BJ (cell line): ENCODE measurements at regions not wholly inside any gene's neighbourhood (a gene's known extent, or its start where the extent isn't known, plus 50 kb on each side); places are given as distances from the start of the nearest gene placed in this dataset.
"Not testable (repeated sequence)": the region's sequence is repeated elsewhere in the genome, so short reads cannot be mapped to it uniquely, and the experiment has no call there.

ENCODE experiments used
- CTCF ChIA-PET: fragments of 350-600 bp; formaldehyde crosslinking; extraction: SDS; loops from one replicate; lab custom pipeline; 2021; ENCODE audit warnings: antibody characterized with exemption, inconsistent platforms; lab: Yijun Ruan, JAX
- POLR2A ChIA-PET: fragments of 300-600 bp; sonication (Branson Sonifier 250); formaldehyde crosslinking; extraction: SDS; loops from one replicate; lab custom pipeline; 2021; ENCODE audit warnings: antibody characterized with exemption; lab: Charles Lee
- DNase-seq: peaks from one replicate; pipeline ENCODE4 v3.0.0-alpha.2; 2011; ENCODE audit warnings: low read depth
- H3K27me3 ChIP-seq: 2 replicates; pipeline ENCODE4 v1.6.0; 2011; ENCODE audit warnings: low read length; ENCODE audit not compliant: control insufficient read depth, insufficient read depth
- H3K36me3 ChIP-seq: 2 replicates; pipeline ENCODE4 v1.5.1; 2011; ENCODE audit warnings: low read length; ENCODE audit not compliant: control insufficient read depth, insufficient read depth
- H3K4me3 ChIP-seq: 2 replicates; pipeline ENCODE4 v1.5.1; 2011; ENCODE audit warnings: low read depth, mild to moderate bottlenecking, control low read depth, low read length

GRCh38 chr15:21068917-21069316 is 202.8 kb upstream of the POTEB2 start:
- H3K36me3 ChIP-seq, H3K4me3 ChIP-seq, DNase-seq, POLR2A ChIA-PET, CTCF ChIA-PET, H3K27me3 ChIP-seq: not testable (repeated sequence)

DNA sequence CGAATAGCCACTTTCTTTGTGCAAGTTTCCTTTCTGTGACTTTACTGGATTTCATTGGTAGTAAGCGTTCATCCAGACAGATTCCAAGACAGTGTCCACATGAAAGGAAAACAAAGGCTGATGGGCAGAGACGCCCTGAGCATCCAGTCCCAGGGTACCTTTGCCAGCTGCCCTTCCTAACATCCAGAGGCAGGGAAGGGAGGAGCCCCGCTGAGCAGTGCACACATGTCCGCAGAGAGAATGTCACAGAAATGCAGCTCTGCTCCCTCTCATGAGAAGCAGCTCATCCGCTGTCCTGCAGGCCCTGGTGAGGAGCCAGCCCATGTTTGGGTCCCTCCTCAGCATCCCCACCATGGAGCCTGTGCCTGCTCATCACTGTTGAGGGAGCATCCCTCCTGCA is 197.4 kb upstream of the POTEB2 start:
- DNase-seq, H3K27me3 ChIP-seq, H3K36me3 ChIP-seq, CTCF ChIA-PET, POLR2A ChIA-PET, H3K4me3 ChIP-seq: not testable (repeated sequence)

DNA sequence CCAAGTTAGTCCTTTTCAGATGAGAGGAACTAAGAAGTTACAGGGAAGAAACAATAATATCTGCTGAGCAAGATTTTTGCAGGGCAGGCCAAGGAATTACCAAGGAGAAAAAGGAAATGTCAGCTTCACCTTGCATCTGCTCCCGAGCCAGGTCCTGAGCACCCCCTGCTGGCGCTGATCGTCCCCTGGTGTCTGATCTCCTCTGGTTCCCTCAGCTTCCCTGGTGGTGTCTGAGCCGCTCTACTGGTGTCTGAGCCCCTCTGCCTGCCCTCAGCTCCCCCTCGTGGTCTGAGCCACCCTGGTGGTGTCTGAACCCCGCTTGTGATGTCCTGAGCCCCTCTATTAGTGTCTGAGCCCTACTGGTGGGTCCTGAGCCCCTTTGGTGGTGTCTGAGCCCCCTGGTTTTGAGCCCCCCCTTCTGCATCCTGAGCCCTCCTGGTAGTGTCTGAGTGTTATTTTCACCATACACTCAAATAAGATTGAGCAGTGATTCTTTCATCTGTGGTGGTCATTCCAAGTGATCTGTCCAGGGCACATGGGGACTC is 196.6 kb upstream of the POTEB2 start:
- CTCF ChIA-PET, H3K4me3 ChIP-seq, H3K27me3 ChIP-seq, H3K36me3 ChIP-seq, DNase-seq, POLR2A ChIA-PET: not testable (repeated sequence)

DNA sequence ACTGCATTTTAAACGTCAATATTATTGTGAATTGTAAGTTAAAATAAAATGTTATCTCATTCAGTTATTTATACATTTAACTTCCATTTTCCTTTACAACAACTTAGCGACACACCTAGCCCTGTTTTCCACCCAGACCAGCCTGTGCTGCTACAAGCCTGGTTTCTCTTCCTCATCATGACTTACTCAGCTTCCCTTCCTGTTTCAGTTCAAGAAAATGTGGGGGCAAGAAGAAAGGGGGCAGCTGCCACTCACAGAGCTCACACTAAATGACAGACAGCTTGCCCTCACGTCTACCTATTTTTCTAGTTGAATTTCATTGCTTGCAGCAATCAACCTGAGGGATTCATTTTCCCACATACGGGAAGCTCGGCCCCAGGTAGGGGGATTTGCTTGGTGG is 185.8 kb upstream of the POTEB2 start:
- not testable (repeated sequence) for H3K27me3 ChIP-seq

GRCh38 chr15:21031703-21032102 is 165.6 kb upstream of the POTEB2 start:
- H3K27me3 ChIP-seq, CTCF ChIA-PET, DNase-seq, H3K4me3 ChIP-seq, H3K36me3 ChIP-seq, POLR2A ChIA-PET: not testable (repeated sequence)

More for the DNA sequence above, 185.8 kb upstream of the POTEB2 start:
- H3K4me3 ChIP-seq, POLR2A ChIA-PET, CTCF ChIA-PET, H3K36me3 ChIP-seq, DNase-seq: not testable (repeated sequence)

GRCh38 chr15:21029001-21029400 is 162.9 kb upstream of the POTEB2 start:
- CTCF ChIA-PET, H3K27me3 ChIP-seq, DNase-seq, POLR2A ChIA-PET, H3K36me3 ChIP-seq, H3K4me3 ChIP-seq: not testable (repeated sequence)

- H3K4me3 ChIP-seq, CTCF ChIA-PET, H3K27me3 ChIP-seq, DNase-seq, H3K36me3 ChIP-seq, POLR2A ChIA-PET: not testable (repeated sequence)
These were observed 161.8 kb upstream of the POTEB2 start for GRCh38 chr15:21027942-21028341.

DNA sequence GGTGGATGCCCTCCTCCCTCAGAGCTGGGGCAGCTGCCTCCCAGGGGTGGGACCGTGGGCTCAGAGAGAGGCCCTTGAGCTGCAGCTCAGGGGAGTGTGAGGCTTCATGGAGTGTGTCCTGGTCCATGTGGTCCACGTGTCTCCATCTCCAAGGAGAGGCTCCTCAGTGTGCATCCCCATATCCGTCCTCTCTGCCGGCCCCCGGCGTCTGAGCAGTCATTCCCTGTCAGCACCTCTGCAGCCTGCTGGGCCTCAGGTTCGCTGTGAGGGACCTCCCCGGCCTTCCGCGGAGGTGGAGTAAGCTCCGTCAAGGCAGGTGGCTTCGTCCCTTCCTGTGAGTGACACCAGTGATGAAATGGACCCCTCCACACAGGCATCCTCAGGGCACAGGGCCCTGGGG is 160.7 kb upstream of the POTEB2 start:
- POLR2A ChIA-PET, H3K4me3 ChIP-seq, H3K36me3 ChIP-seq, CTCF ChIA-PET, H3K27me3 ChIP-seq, DNase-seq: not testable (repeated sequence)

DNA sequence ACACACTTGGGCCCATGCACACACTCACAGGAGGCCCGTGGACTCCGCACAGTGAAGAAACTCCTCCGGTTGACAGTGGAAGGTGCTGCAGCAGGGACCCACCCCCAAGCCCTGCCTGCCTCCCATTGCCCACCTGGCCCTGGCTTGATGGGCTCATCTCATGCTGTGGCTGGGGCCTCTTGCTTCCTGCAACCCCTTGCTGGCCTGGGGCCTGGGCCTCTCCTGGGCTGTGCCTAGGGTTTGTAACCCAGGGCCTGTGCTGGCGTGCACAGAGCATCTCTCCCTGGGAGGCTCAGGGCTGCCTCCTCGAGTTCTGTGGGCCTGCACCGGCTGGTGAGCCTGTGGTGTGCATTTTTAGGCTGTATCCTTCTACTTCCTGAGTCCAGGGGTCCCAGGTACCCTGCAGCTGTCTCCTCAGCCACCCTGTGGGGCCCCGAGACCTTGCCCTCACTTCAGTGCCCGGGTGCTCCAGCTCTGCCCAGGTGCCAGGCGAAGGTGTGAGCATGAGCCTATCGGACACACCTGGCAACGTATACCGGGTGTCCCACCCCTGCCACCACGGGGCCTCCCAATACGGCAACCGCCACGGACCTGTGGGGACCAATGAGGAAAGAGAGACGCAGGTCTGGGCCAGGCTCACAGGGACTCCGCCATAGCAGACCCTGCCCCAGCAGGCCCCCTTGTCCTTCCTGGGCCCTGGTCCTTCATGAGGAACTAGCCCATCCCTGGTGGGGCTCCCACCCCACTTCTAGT is 158.3 kb upstream of the POTEB2 start:
- POLR2A ChIA-PET, DNase-seq: not testable (repeated sequence)

DNA sequence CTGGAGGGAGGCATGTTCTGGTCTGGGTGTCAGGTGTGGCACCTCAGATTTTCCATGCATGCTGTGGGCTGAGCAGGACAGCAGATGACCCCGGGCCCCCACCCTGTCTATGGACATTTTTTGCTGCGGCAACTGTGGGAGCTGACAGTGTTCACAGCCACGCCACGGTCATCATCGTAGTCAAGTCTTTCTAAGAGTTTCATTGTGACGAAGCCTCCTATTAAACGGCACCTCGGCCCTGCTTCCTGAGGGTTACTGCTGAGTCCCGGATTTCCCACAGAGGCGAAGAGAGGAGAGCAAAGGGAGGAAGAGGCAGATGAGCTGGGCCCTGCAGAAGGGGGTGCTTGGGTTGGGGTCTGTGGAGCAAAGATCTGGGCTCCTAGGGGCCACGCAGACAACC is 152.1 kb upstream of the POTEB2 start:
- H3K27me3 ChIP-seq, H3K36me3 ChIP-seq, CTCF ChIA-PET, H3K4me3 ChIP-seq, POLR2A ChIA-PET, DNase-seq: not testable (repeated sequence)

More for the DNA sequence above, 158.3 kb upstream of the POTEB2 start:
- H3K36me3 ChIP-seq, CTCF ChIA-PET, H3K27me3 ChIP-seq, H3K4me3 ChIP-seq: not testable (repeated sequence)

- DNase-seq, POLR2A ChIA-PET, H3K4me3 ChIP-seq, H3K36me3 ChIP-seq, CTCF ChIA-PET, H3K27me3 ChIP-seq: not testable (repeated sequence)
These were observed 151.2 kb upstream of the POTEB2 start for GRCh38 chr15:21017326-21017725.

- H3K27me3 ChIP-seq, POLR2A ChIA-PET, DNase-seq, CTCF ChIA-PET, H3K4me3 ChIP-seq, H3K36me3 ChIP-seq: not testable (repeated sequence)
These were observed 150.5 kb upstream of the POTEB2 start for GRCh38 chr15:21016589-21016988.

DNA sequence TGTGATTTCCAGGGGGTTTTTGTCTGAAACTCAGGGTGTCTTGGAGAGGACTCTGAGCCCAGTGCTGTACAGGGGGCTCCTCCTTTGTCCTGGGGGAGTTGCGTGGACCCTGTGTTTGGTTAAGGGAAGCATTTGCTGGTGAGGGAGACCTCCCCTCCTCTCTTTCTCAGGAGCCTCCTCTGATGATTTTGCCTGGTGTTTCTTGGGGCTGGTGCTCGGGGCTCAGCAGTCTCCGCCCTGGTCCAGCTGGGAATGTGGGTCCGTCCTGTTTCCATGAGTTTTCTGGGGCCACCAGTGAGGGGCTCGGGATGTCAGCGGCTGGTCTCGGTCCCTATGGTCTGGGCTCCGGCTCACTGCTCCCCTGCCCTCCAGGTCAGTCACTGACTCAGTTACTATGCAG is 149.1 kb upstream of the POTEB2 start:
- H3K4me3 ChIP-seq, CTCF ChIA-PET, H3K27me3 ChIP-seq, POLR2A ChIA-PET, H3K36me3 ChIP-seq, DNase-seq: not testable (repeated sequence)
